ENCODE measurements at regions not wholly inside any gene's neighbourhood (a gene's known extent, or its start where the extent isn't known, plus 50 kb on each side); places are given as distances from the start of the nearest gene placed in this dataset.

GRCh38 chr16:54657058-54657708, 273.5 kb upstream of the IRX5 start:
- H3K4me1 ChIP-seq: peaks cover 29% of the 10 kb centered on the region
- no peaks in the 10 kb centered on the region for H3K36me3 ChIP-seq
- DNase-seq: no peak
- TF ChIP-seq CTCF (IDR thresholded peaks at IDR 0.05; ENCODE audit: borderline replicate concordance): no peak
- H3K4me3 ChIP-seq: no peak overlapping the region
- H3K27me3 ChIP-seq (ENCODE audit: low read depth): peaks cover 13% of the 10 kb centered on the region
- H3K9me3 ChIP-seq (replicated peaks): no peaks in the 10 kb centered on the region
- no peak overlapping the region for H3K27ac ChIP-seq (replicated peaks)
- intact Hi-C loops (cut with micrococcal nuclease): no loop called here

- peak; percentile 29 for DNase-seq
These were observed 275.5 kb upstream of the IRX5 start for GRCh38 chr16:54655121-54655590.

GRCh38 chr16:54654429-54654828, 276.2 kb upstream of the IRX5 start:
- Histone ChIP-seq H3K4me1 (peaks cover 29% of the 10 kb centered on the region), H3K27me3 (ENCODE audit: low read depth) (no peaks in the 10 kb centered on the region), H3K36me3 (no peaks in the 10 kb centered on the region), H3K9me3 (replicated peaks) (no peaks in the 10 kb centered on the region), H3K27ac (replicated peaks) (peak overlapping the region; percentile 41), H3K4me3 (no peak overlapping the region)
- intact Hi-C loops (cut with micrococcal nuclease): no loop called here
- TF ChIP-seq CTCF (IDR thresholded peaks at IDR 0.05; ENCODE audit: borderline replicate concordance): no peak
- no peak for DNase-seq

More at GRCh38 chr16:54655121-54655590, 275.5 kb upstream of the IRX5 start:
- H3K27me3 ChIP-seq (ENCODE audit: low read depth): no peaks in the 10 kb centered on the region
- peak overlapping the region; percentile 41 for H3K27ac ChIP-seq (replicated peaks)
- no peaks in the 10 kb centered on the region for H3K9me3 ChIP-seq (replicated peaks)
- no peaks in the 10 kb centered on the region for H3K36me3 ChIP-seq
- intact Hi-C loops (cut with micrococcal nuclease): no loop called here
- TF ChIP-seq CTCF (IDR thresholded peaks at IDR 0.05; ENCODE audit: borderline replicate concordance): peak; percentile 10
- H3K4me3 ChIP-seq: peak overlapping the region; percentile 39
- peaks cover 29% of the 10 kb centered on the region for H3K4me1 ChIP-seq

GRCh38 chr16:54652201-54652770, 278.4 kb upstream of the IRX5 start:
- Histone ChIP-seq H3K4me1 (peaks cover 26% of the 10 kb centered on the region), H3K27me3 (ENCODE audit: low read depth) (no peaks in the 10 kb centered on the region), H3K4me3 (no peak overlapping the region), H3K36me3 (no peaks in the 10 kb centered on the region), H3K9me3 (replicated peaks) (peaks cover 5% of the 10 kb centered on the region), H3K27ac (replicated peaks) (no peak overlapping the region)
- no peak for TF ChIP-seq CTCF (IDR thresholded peaks at IDR 0.05; ENCODE audit: borderline replicate concordance)
- no peak for DNase-seq
- intact Hi-C loops (cut with micrococcal nuclease): no loop called here

GRCh38 chr16:54651440-54652195, 279.0 kb upstream of the IRX5 start:
- no peak for DNase-seq
- H3K4me1 ChIP-seq: peaks cover 25% of the 10 kb centered on the region
- intact Hi-C loops (cut with micrococcal nuclease): no loop called here
- H3K27me3 ChIP-seq (ENCODE audit: low read depth): no peaks in the 10 kb centered on the region
- H3K36me3 ChIP-seq: no peaks in the 10 kb centered on the region
- no peak overlapping the region for H3K4me3 ChIP-seq
- no peak for TF ChIP-seq CTCF (IDR thresholded peaks at IDR 0.05; ENCODE audit: borderline replicate concordance)
- no peak overlapping the region for H3K27ac ChIP-seq (replicated peaks)
- H3K9me3 ChIP-seq (replicated peaks): peaks cover 6% of the 10 kb centered on the region
